ENCODE measurements at regions not wholly inside any gene's neighbourhood (a gene's known extent, or its start where the extent isn't known, plus 50 kb on each side); places are given as distances from the start of the nearest gene placed in this dataset.

- H3K36me3 ChIP-seq (ENCODE audit: control insufficient read depth, insufficient read depth, low read length) = no peaks in the 10 kb centered on the region
- H3K27me3 ChIP-seq (ENCODE audit: control insufficient read depth, insufficient read depth, low read length) = no peaks in the 10 kb centered on the region
- no peaks in the 10 kb centered on the region for H3K9me3 ChIP-seq (ENCODE audit: control insufficient read depth, insufficient read depth, low read length)
- no peak overlapping the region for H3K4me3 ChIP-seq (ENCODE audit: low read depth, low read length)
- H3K4me1 ChIP-seq (ENCODE audit: control insufficient read depth, insufficient read depth, low read length) = peaks cover 5% of the 10 kb centered on the region
- no peak overlapping the region for H3K9ac ChIP-seq (ENCODE audit: low read depth, low read length)
These were observed 304.4 kb upstream of the NBEA start for GRCh38 chr13:34637636-34638035.

GRCh38 chr13:34638897-34639296 is 303.2 kb upstream of the NBEA start:
- Histone ChIP-seq H3K4me3 (ENCODE audit: low read depth, low read length) (no peak overlapping the region), H3K9me3 (ENCODE audit: control insufficient read depth, insufficient read depth, low read length) (no peaks in the 10 kb centered on the region), H3K36me3 (ENCODE audit: control insufficient read depth, insufficient read depth, low read length) (no peaks in the 10 kb centered on the region), H3K27me3 (ENCODE audit: control insufficient read depth, insufficient read depth, low read length) (no peaks in the 10 kb centered on the region), H3K9ac (ENCODE audit: low read depth, low read length) (no peak overlapping the region), H3K4me1 (ENCODE audit: control insufficient read depth, insufficient read depth, low read length) (peaks cover 8% of the 10 kb centered on the region)

GRCh38 chr13:34640179-34640992 is 301.7 kb upstream of the NBEA start:
- Histone ChIP-seq H3K4me3 (ENCODE audit: low read depth, low read length) (no peak overlapping the region), H3K36me3 (ENCODE audit: control insufficient read depth, insufficient read depth, low read length) (no peaks in the 10 kb centered on the region), H3K9me3 (ENCODE audit: control insufficient read depth, insufficient read depth, low read length) (no peaks in the 10 kb centered on the region), H3K27me3 (ENCODE audit: control insufficient read depth, insufficient read depth, low read length) (no peaks in the 10 kb centered on the region), H3K9ac (ENCODE audit: low read depth, low read length) (no peak overlapping the region), H3K4me1 (ENCODE audit: control insufficient read depth, insufficient read depth, low read length) (peaks cover 8% of the 10 kb centered on the region)

GRCh38 chr13:34640993-34641330 is 301.1 kb upstream of the NBEA start:
- no peak overlapping the region for H3K9ac ChIP-seq (ENCODE audit: low read depth, low read length)
- H3K9me3 ChIP-seq (ENCODE audit: control insufficient read depth, insufficient read depth, low read length) = no peaks in the 10 kb centered on the region
- no peaks in the 10 kb centered on the region for H3K27me3 ChIP-seq (ENCODE audit: control insufficient read depth, insufficient read depth, low read length)
- H3K36me3 ChIP-seq (ENCODE audit: control insufficient read depth, insufficient read depth, low read length) = no peaks in the 10 kb centered on the region
- no peak overlapping the region for H3K4me3 ChIP-seq (ENCODE audit: low read depth, low read length)
- peaks cover 8% of the 10 kb centered on the region for H3K4me1 ChIP-seq (ENCODE audit: control insufficient read depth, insufficient read depth, low read length)

GRCh38 chr13:34647379-34648150 is 294.5 kb upstream of the NBEA start:
- Histone ChIP-seq H3K36me3 (ENCODE audit: control insufficient read depth, insufficient read depth, low read length) (no peaks in the 10 kb centered on the region), H3K9me3 (ENCODE audit: control insufficient read depth, insufficient read depth, low read length) (no peaks in the 10 kb centered on the region), H3K4me3 (ENCODE audit: low read depth, low read length) (no peak overlapping the region), H3K9ac (ENCODE audit: low read depth, low read length) (no peak overlapping the region), H3K27me3 (ENCODE audit: control insufficient read depth, insufficient read depth, low read length) (no peaks in the 10 kb centered on the region), H3K4me1 (ENCODE audit: control insufficient read depth, insufficient read depth, low read length) (peaks cover 3% of the 10 kb centered on the region)

GRCh38 chr13:34654203-34654602 is 287.9 kb upstream of the NBEA start:
- Histone ChIP-seq H3K36me3 (ENCODE audit: control insufficient read depth, insufficient read depth, low read length) (no peaks in the 10 kb centered on the region), H3K4me3 (ENCODE audit: low read depth, low read length) (no peak overlapping the region), H3K9me3 (ENCODE audit: control insufficient read depth, insufficient read depth, low read length) (no peaks in the 10 kb centered on the region), H3K27me3 (ENCODE audit: control insufficient read depth, insufficient read depth, low read length) (no peaks in the 10 kb centered on the region), H3K4me1 (ENCODE audit: control insufficient read depth, insufficient read depth, low read length) (no peaks in the 10 kb centered on the region), H3K9ac (ENCODE audit: low read depth, low read length) (no peak overlapping the region)

GRCh38 chr13:34654647-34655046 is 287.4 kb upstream of the NBEA start:
- no peaks in the 10 kb centered on the region for H3K36me3 ChIP-seq (ENCODE audit: control insufficient read depth, insufficient read depth, low read length)
- no peaks in the 10 kb centered on the region for H3K9me3 ChIP-seq (ENCODE audit: control insufficient read depth, insufficient read depth, low read length)
- H3K4me1 ChIP-seq (ENCODE audit: control insufficient read depth, insufficient read depth, low read length) = no peaks in the 10 kb centered on the region
- H3K4me3 ChIP-seq (ENCODE audit: low read depth, low read length) = no peak overlapping the region
- H3K9ac ChIP-seq (ENCODE audit: low read depth, low read length) = no peak overlapping the region
- H3K27me3 ChIP-seq (ENCODE audit: control insufficient read depth, insufficient read depth, low read length) = no peaks in the 10 kb centered on the region

- no peaks in the 10 kb centered on the region for H3K4me1 ChIP-seq (ENCODE audit: control insufficient read depth, insufficient read depth, low read length)
These were observed 286.5 kb upstream of the NBEA start for GRCh38 chr13:34655554-34655953.

GRCh38 chr13:34657716-34658115 is 284.4 kb upstream of the NBEA start:
- no peak overlapping the region for H3K9ac ChIP-seq (ENCODE audit: low read depth, low read length)
- H3K4me1 ChIP-seq (ENCODE audit: control insufficient read depth, insufficient read depth, low read length) = no peaks in the 10 kb centered on the region
- no peaks in the 10 kb centered on the region for H3K27me3 ChIP-seq (ENCODE audit: control insufficient read depth, insufficient read depth, low read length)
- H3K9me3 ChIP-seq (ENCODE audit: control insufficient read depth, insufficient read depth, low read length) = no peaks in the 10 kb centered on the region
- no peaks in the 10 kb centered on the region for H3K36me3 ChIP-seq (ENCODE audit: control insufficient read depth, insufficient read depth, low read length)
- H3K4me3 ChIP-seq (ENCODE audit: low read depth, low read length) = no peak overlapping the region

More at GRCh38 chr13:34655554-34655953, 286.5 kb upstream of the NBEA start:
- no peak overlapping the region for H3K4me3 ChIP-seq (ENCODE audit: low read depth, low read length)
- no peaks in the 10 kb centered on the region for H3K9me3 ChIP-seq (ENCODE audit: control insufficient read depth, insufficient read depth, low read length)
- H3K27me3 ChIP-seq (ENCODE audit: control insufficient read depth, insufficient read depth, low read length) = no peaks in the 10 kb centered on the region
- H3K36me3 ChIP-seq (ENCODE audit: control insufficient read depth, insufficient read depth, low read length) = no peaks in the 10 kb centered on the region
- no peak overlapping the region for H3K9ac ChIP-seq (ENCODE audit: low read depth, low read length)

GRCh38 chr13:34667286-34668218 is 274.5 kb upstream of the NBEA start:
- H3K36me3 ChIP-seq (ENCODE audit: control insufficient read depth, insufficient read depth, low read length) = no peaks in the 10 kb centered on the region
- H3K4me3 ChIP-seq (ENCODE audit: low read depth, low read length) = no peak overlapping the region
- no peaks in the 10 kb centered on the region for H3K4me1 ChIP-seq (ENCODE audit: control insufficient read depth, insufficient read depth, low read length)
- no peak overlapping the region for H3K9ac ChIP-seq (ENCODE audit: low read depth, low read length)
- H3K27me3 ChIP-seq (ENCODE audit: control insufficient read depth, insufficient read depth, low read length) = no peaks in the 10 kb centered on the region
- H3K9me3 ChIP-seq (ENCODE audit: control insufficient read depth, insufficient read depth, low read length) = no peaks in the 10 kb centered on the region

GRCh38 chr13:34671137-34671536 is 270.9 kb upstream of the NBEA start:
- no peaks in the 10 kb centered on the region for H3K9me3 ChIP-seq (ENCODE audit: control insufficient read depth, insufficient read depth, low read length)
- no peaks in the 10 kb centered on the region for H3K27me3 ChIP-seq (ENCODE audit: control insufficient read depth, insufficient read depth, low read length)
- H3K4me3 ChIP-seq (ENCODE audit: low read depth, low read length) = no peak overlapping the region
- no peak overlapping the region for H3K9ac ChIP-seq (ENCODE audit: low read depth, low read length)
- H3K36me3 ChIP-seq (ENCODE audit: control insufficient read depth, insufficient read depth, low read length) = no peaks in the 10 kb centered on the region
- H3K4me1 ChIP-seq (ENCODE audit: control insufficient read depth, insufficient read depth, low read length) = no peaks in the 10 kb centered on the region
